GM18505 (cell line): ENCODE measurements at regions not wholly inside any gene's neighbourhood (a gene's known extent, or its start where the extent isn't known, plus 50 kb on each side); places are given as distances from the start of the nearest gene placed in this dataset.

Experiments used
- ATAC-seq: cut with Tn5 transposase; IDR thresholded peaks from one replicate; pipeline ENCODE4 v1.9.1; 2021; ENCODE audit not compliant: unreplicated experiment
- POLR2A ChIP-seq: IDR thresholded peaks from 4 replicates; pipeline ENCODE4 v1.6.1; 2011; ENCODE audit warnings: borderline replicate concordance; ENCODE audit not compliant: insufficient read depth, insufficient read length; ENCODE audit errors: extremely low read depth

DNA sequence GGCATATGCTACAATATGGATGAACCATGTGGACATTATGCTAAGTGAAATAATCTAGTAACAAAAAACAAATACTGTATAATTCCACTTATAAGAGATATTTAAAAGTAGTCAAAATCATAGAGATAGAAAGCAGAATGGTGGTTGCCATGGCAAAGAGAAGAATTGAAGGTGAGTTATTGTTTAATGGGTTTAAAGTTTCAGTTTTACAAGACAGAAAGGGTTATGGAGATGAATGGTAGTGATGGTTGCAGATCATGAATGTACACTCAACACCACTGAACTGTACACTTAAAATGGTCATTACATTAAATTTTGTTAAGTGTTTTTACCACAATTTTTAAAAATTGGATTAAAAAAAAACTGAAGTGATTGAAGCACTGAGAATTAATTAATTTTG is 298.2 kb upstream of the ZC3H15 start:
- no peak for ATAC-seq
- no peak for TF ChIP-seq POLR2A

- TF ChIP-seq POLR2A: no peak
- ATAC-seq: no peak
These were observed 296.2 kb upstream of the ZC3H15 start for GRCh38 chr2:186189816-186190215.

DNA sequence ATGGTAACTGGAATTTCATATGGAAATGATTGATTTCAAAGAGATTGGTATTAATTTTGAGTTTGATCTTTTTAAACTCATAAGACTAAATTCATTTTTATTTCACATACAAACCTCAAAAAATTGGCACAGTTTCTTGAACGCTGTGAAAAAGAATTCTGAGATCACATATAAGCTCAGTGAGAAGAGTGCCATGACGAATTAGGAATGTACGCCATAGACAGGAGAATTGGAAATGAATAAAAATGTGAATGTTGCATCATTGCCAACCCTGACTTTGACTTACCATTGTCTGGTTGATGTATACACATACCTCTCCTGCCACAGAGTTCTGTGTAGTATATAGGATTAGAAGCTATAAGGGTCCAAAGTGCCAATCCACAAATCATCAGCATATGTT is 290.4 kb upstream of the ZC3H15 start:
- no peak for ATAC-seq
- no peak for TF ChIP-seq POLR2A

GRCh38 chr2:186197955-186198354 is 288.1 kb upstream of the ZC3H15 start:
- no peak for ATAC-seq
- no peak for TF ChIP-seq POLR2A

DNA sequence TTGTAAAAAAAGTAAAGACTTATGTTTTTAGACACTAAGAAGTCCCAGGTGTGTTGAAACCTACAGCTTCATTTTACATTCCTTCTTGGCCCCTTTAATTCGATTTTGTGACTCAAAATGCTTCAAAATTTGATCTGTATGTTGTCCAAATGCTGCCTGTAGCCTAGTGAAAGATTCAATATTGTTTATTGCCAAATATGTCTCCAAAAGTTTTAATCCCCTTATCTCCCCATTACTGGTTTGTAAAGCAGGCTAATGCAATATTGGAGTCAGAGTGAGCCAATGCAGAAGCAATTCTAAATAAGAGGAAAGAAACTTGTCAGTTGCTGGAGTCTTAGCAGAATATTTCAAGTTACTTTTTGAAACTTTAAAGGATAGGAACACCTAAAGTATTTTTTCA is 287.0 kb upstream of the ZC3H15 start:
- no peak for TF ChIP-seq POLR2A
- no peak for ATAC-seq

DNA sequence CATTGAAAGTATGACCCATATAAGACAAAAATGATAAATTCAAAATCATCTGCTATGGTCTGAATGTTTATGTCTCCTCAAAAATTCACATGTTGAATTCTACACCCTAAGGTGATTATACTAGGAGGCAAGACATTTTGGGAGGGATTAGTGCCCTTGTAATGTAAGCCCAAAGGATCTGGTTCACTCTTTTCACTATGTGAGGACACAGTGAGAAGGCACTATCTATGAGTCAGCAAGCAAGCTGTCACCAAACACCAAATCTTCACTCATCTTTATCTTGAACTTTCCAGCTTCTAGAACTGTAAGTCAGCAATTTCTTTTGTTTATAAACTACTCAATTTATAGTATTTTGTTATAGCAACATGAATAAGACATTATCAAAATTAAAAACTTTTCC is 284.7 kb upstream of the ZC3H15 start:
- ATAC-seq: no peak
- TF ChIP-seq POLR2A: no peak

DNA sequence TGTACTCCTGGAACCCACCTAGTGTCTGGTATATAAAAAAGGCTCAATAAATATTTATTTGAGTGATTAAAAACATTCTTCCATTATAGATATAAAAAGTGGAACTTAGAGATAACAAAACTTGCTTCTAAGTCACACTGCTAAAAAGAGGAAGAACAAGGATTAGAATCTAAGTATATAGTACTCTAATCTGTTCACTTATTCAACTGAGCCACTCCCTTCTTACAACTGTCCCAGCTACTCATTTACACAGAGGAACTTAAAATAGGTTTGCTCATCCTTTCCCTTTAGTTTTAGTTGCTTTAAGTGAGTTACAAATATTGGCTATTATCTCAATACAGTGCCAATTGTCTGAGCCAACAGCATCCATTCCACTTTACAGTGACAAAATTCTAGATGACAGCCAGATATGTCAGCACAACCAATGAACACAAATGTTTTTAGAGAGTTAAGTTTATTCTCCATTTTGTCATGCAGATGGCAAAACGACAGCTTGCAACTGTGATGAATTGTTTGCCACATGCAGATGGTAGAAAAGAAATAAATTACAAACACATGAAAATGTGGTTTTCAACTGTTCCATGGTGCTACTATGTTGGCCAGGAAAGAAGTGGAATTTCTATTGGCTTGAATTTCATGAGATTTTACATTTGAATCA is 280.7 kb upstream of the ZC3H15 start:
- no peak for TF ChIP-seq POLR2A
- ATAC-seq: no peak

DNA sequence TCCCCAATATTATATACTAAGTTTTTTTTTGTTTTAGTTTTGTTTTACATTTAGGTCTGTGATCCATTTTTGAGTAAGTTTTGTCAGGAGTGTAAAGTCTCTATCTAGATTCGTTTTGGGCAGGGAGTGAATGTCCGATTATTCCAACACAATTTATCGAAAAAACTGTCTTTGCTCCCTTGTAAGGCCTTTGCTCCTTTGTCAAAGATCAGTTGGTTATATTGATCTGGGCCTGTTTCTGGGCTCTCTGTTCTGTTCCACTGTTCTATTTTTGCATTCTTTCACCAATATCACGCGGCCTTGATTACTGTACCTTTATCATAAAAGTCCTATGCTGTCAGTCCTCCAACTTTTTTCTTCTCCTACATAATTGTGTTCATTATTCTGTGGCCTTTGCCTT is 276.5 kb upstream of the ZC3H15 start:
- no peak for ATAC-seq
- TF ChIP-seq POLR2A: no peak

GRCh38 chr2:186220409-186220808 is 265.7 kb upstream of the ZC3H15 start:
- no peak for TF ChIP-seq POLR2A

DNA sequence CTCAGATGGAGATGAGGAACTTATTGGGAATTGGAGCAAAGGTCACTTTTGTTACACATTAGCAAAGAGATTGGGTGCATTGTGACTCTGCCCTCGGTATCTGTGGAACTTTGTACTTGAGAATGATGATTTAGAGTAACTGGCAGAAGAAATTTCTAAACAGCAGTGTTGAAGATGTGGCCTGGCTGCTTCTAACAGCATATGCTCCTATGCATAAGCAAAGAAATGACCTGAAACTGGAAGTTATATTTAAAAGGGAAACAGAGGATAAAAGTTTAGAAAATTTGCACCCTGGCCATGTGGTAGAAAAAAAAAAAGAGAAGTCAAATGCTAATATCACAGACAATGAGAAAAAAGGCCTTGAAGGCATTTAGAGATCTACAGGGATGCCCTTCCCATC is 256.8 kb upstream of the ZC3H15 start:
- no peak for TF ChIP-seq POLR2A
- no peak for ATAC-seq

More at GRCh38 chr2:186220409-186220808, 265.7 kb upstream of the ZC3H15 start:
- no peak for ATAC-seq

- no peak for TF ChIP-seq POLR2A
These were observed 244.2 kb upstream of the ZC3H15 start for GRCh38 chr2:186241874-186242273.

DNA sequence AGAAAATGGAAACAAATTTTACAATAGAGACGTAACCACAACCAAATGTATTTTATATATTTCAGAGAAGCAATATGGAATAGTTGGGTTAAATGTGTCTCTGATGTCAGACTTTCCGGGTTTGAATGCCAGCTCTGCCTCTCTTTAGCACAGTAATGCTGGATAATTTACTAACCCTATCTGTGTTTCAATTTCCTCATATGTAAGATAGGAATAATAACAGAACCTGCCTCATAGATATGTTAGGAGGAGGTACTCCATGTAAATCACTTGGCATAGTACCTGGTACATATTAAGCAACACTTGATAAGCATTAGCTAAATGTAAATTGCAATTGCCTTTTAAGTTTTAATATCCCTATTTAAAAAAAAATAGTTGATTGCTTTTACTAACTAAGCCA is 231.3 kb upstream of the ZC3H15 start:
- no peak for ATAC-seq
- TF ChIP-seq POLR2A: no peak

More at GRCh38 chr2:186241874-186242273, 244.2 kb upstream of the ZC3H15 start:
- ATAC-seq: no peak

GRCh38 chr2:186255823-186256222 is 230.2 kb upstream of the ZC3H15 start:
- ATAC-seq: no peak
- no peak for TF ChIP-seq POLR2A

DNA sequence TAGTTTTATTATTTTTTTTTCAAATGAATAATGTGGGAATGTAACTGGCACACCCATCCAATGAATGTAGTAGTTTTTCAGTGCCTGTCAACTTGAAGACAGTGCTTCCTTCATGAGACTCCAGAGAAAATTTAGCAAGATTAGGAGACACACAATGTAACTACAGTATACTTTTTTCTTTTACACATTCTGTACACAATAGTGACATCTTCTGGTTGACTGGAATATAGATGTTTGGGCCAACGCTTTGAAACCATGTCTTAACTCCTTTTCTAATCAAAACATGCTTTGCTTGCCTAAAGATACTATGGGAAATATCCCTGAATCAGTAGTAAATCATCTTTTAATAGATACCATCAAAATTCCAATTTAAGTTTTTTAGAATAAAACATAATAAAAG is 229.5 kb upstream of the ZC3H15 start:
- no peak for TF ChIP-seq POLR2A
- ATAC-seq: no peak
